HG03439 (cell line): ENCODE measurements at regions not wholly inside any gene's neighbourhood (a gene's known extent, or its start where the extent isn't known, plus 50 kb on each side); places are given as distances from the start of the nearest gene placed in this dataset.

Experiments used
- ATAC-seq: cut with Tn5 transposase; IDR thresholded peaks from one replicate; pipeline ENCODE4 v1.9.1; 2021; ENCODE audit warnings: mild to moderate bottlenecking, moderate library complexity; ENCODE audit not compliant: unreplicated experiment

DNA sequence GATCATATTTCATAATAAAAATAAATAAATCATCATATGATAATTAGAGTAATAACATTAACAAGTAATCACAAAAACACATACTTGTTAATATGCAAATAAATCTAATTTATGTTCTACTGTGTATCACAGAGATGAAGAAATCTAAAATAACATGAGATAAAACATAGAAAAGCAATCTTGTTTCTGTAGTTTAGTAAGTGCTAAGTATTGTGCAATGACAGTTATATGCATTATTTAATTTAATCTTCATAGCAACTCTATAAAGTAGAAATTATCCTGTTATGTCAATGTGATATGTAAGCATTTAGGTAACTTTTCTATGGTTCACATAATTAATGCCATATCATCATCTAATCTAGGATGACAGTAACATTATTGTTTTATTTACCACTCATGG lies 108.2 kb upstream of the KCNMB2 start:
- no peak for ATAC-seq

- no peak for ATAC-seq
These were observed 101.9 kb upstream of the KCNMB2 start for GRCh38 chr3:178434206-178434805.

GRCh38 chr3:178435575-178435974 lies 100.7 kb upstream of the KCNMB2 start:
- ATAC-seq = no peak

GRCh38 chr3:178436773-178437172 lies 99.5 kb upstream of the KCNMB2 start:
- peak; percentile 63 for ATAC-seq

GRCh38 chr3:178437236-178437635 lies 99.0 kb upstream of the KCNMB2 start:
- ATAC-seq = no peak

GRCh38 chr3:178439504-178439903 lies 96.7 kb upstream of the KCNMB2 start:
- ATAC-seq = no peak

GRCh38 chr3:178440043-178440442 lies 96.2 kb upstream of the KCNMB2 start:
- no peak for ATAC-seq

GRCh38 chr3:178443634-178444033 lies 92.6 kb upstream of the KCNMB2 start:
- ATAC-seq = no peak

DNA sequence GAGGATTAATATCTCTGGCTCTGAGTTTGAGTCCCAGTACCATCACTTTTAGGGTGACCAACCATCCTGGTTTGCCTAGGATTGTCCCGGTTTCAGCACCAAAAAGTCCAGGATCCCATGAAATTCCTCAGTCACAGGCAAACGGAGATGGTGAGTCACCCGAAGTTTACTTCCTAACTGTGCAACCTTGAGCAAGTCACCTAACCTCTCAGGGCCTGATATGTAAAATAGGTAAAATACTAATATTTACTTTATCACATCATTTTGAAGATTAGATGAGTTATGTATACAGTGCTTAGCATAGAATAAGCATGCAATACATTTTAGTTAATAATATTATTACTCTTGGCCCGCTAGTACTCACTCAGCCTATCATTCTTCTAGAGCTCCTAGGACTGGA lies 91.1 kb upstream of the KCNMB2 start:
- no peak for ATAC-seq

DNA sequence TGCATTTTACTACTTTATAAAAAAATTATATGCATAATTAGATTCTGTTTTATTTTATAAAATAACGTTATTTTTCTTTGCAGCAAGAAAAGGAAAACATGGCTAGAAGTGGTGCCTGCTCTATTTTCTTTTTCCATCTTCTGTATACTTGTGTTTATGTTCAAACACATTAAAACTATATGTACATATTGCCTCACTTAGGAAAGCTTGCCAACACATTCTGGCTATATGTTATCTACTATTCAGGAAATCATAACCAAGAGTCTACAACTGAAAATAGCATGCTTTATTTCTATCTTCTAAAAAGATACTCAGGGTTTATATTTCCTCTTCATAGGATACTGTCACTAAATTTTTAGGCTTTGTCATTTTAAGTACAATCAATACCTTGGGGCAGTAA lies 90.2 kb upstream of the KCNMB2 start:
- no peak for ATAC-seq

GRCh38 chr3:178450476-178450875 lies 85.8 kb upstream of the KCNMB2 start:
- no peak for ATAC-seq

- ATAC-seq = no peak
These were observed 84.4 kb upstream of the KCNMB2 start for GRCh38 chr3:178451799-178452198.

- ATAC-seq = no peak
These were observed 81.5 kb upstream of the KCNMB2 start for GRCh38 chr3:178454726-178455125.

GRCh38 chr3:178455226-178455625 lies 81.0 kb upstream of the KCNMB2 start:
- ATAC-seq = no peak

GRCh38 chr3:178455946-178456345 lies 80.3 kb upstream of the KCNMB2 start:
- ATAC-seq = no peak

GRCh38 chr3:178456621-178457285 lies 79.5 kb upstream of the KCNMB2 start:
- ATAC-seq = no peak

DNA sequence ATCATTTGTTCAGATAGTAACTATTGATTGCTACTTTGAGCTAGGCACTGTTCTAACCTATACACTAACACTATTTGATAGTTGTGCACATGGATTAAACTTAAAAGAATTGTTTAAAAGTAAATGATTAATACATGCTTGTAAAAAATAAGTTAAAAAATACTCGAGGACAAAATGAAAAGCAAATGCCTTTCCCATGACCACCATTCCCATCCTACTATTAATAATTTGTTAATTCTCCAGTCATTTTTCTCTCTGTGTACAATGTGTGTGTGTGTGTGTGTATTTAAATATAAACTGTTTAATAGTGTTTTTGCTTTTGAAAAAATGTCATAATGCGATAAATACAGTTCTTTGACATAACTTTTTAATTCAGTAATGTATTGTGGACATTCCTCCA lies 78.7 kb upstream of the KCNMB2 start:
- ATAC-seq = no peak

GRCh38 chr3:178458313-178459037 lies 77.8 kb upstream of the KCNMB2 start:
- ATAC-seq = no peak

DNA sequence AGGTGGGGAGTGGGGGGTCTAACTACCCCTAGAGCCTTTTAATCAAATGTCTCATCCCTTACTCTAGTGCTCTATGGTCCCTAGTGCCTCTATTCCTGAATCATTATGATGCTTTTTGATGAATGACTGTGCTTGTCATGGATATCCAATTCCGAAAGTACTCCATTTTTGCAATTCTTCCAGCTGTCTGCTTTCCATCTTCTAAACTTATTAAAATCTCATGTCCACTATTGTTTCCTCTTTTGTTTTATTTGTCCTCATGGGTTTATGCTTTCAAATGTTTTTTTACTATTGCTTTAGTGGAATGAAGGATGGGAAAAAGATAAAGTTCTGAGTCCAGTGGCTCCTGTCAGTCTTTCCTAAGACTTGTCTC lies 77.2 kb upstream of the KCNMB2 start:
- ATAC-seq = no peak

GRCh38 chr3:178465260-178466180 lies 70.7 kb upstream of the KCNMB2 start:
- ATAC-seq = peak; percentile 79

DNA sequence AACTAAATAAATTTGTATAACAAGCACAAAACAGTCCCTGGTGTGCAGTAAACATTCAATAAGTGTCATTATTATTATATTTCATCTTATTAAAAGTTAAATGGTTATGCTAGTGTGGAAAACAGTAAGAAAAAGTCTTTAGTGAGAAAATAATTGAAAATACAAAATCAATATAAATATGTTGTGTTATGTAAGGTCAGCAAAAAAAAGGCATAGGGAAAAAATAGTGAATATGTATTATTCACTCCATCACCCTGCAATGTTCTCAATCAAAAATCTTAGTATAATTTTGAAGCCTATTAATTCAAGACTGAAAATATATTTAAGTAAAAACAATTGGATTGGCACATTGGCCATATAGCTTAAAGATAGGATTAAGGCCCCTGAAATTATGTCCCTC lies 63.3 kb upstream of the KCNMB2 start:
- ATAC-seq = no peak
